GM13976 (cell line): ENCODE measurements at regions not wholly inside any gene's neighbourhood (a gene's known extent, or its start where the extent isn't known, plus 50 kb on each side); places are given as distances from the start of the nearest gene placed in this dataset.

ENCODE experiments used
- DNase-seq: peaks from one replicate; pipeline ENCODE4 v3.0.0; 2012; ENCODE audit warnings: low spot score
- in situ Hi-C: fragments of 300-500 bp; cut with MboI; formaldehyde crosslinking; loops from one replicate; pipeline ENCODE4 v1.12.0; 2022; ENCODE audit warnings: low sequenced_read_pairs, mixed read lengths, inconsistent platforms; ENCODE audit not compliant: unreplicated experiment
- TF ChIP-seq, protein P1 (sequence below): IDR thresholded peaks from 2 replicates; pipeline ENCODE4 v1.5.1; 2012; ENCODE audit warnings: borderline replicate concordance, mild to moderate bottlenecking; ENCODE audit not compliant: insufficient read depth; ENCODE audit errors: extremely low read depth, missing control alignments, control extremely low read depth

- TF ChIP-seq, protein P1, sequence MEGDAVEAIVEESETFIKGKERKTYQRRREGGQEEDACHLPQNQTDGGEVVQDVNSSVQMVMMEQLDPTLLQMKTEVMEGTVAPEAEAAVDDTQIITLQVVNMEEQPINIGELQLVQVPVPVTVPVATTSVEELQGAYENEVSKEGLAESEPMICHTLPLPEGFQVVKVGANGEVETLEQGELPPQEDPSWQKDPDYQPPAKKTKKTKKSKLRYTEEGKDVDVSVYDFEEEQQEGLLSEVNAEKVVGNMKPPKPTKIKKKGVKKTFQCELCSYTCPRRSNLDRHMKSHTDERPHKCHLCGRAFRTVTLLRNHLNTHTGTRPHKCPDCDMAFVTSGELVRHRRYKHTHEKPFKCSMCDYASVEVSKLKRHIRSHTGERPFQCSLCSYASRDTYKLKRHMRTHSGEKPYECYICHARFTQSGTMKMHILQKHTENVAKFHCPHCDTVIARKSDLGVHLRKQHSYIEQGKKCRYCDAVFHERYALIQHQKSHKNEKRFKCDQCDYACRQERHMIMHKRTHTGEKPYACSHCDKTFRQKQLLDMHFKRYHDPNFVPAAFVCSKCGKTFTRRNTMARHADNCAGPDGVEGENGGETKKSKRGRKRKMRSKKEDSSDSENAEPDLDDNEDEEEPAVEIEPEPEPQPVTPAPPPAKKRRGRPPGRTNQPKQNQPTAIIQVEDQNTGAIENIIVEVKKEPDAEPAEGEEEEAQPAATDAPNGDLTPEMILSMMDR = no peak
- DNase-seq = no peak
- in situ Hi-C loops = no loop called here
These were observed 1477.4 kb downstream of the ARAP2 start for GRCh38 chr4:34766935-34767334.

DNA sequence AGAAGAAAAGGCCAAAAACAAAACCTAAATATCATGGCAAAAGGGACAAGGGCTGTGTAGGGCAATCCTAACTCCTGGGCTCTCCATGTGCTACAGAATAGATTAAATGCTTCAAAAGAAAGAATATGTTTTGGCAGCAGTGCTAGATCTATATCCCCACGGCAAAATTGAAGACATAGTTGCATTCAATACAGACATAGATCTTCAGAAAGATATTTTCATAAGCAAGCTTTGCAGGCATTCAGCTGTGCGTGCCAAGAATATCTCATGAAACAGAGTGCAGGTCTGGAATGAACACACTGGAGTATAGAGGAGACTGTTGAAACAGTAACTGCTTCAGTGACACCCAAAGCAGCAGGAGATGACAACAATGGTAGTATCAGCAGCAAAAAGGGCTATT lies 1476.9 kb downstream of the ARAP2 start:
- in situ Hi-C loops = no loop called here
- no peak for DNase-seq
- TF ChIP-seq, protein P1 = no peak

GRCh38 chr4:34771632-34772031 lies 1472.7 kb downstream of the ARAP2 start:
- no peak for DNase-seq
- in situ Hi-C loops = no loop called here
- TF ChIP-seq, protein P1 = no peak

GRCh38 chr4:34790131-34790530 lies 1454.2 kb downstream of the ARAP2 start:
- in situ Hi-C loops = no loop called here
- TF ChIP-seq, protein P1 = no peak
- no peak for DNase-seq

DNA sequence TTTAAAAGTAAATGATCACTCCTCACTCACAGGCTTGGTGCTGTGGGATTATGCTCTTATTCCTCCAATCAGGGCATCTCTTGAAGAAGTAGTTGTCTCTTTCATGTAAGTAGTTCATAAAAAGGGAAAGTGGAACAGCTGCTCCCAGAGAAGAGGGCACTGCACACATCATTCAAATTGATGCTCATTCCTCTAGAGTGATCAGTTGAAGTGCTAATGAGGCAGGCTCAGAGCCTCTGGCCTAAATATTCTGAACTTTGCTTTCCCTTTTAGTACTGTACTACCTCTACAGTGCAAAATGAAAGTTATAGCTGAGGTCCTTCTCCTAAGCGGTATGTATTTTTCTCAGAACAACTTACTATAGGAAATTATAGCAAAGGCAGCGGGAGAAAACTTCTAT lies 1453.1 kb downstream of the ARAP2 start:
- no peak for DNase-seq
- in situ Hi-C loops = no loop called here
- TF ChIP-seq, protein P1 = no peak

DNA sequence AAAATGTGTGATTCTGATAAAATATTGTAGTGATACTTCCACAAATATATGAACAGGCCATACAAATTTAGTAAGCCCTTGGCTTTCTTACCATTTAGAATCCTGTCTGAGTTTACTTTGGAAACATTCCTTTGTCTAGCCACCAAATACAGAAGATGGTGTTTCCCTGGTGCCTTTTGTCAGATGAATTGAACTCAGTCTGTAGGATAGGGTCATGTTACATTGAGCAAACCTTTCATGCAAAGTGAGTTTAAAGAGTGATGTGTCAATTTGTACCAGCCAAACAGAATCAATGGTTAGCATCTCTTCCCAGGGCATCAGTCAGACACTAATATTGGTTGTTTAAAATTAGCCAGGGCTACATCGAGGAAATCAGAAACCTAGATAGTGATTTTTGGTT lies 1443.4 kb downstream of the ARAP2 start:
- TF ChIP-seq, protein P1 = no peak
- in situ Hi-C loops = no loop called here
- DNase-seq = no peak

DNA sequence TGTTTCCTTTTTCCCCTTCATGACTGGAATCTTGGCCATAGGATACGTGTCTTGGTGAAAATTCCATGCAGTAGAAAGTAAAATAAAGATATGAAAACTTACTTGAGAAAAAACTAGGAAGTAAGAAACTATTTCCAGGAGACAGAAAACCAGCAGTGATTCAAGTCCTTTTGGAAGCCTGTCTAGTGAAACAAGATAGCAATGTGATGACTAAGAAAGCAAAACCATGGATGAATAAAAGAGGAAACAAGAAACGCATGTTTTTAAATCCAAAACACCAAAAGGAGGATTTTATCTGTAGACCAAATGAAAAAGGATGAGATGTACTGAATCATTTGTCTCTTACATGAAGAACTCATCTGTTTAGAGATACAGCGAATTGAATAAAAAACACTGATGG lies 1430.0 kb downstream of the ARAP2 start:
- no peak for DNase-seq
- in situ Hi-C loops = no loop called here
- TF ChIP-seq, protein P1 = no peak
